NT2/D1 (cell line): ENCODE measurements at regions not wholly inside any gene's neighbourhood (a gene's known extent, or its start where the extent isn't known, plus 50 kb on each side); places are given as distances from the start of the nearest gene placed in this dataset.

Experiments
- SUZ12 ChIP-seq: IDR thresholded peaks from 2 replicates; pipeline ENCODE4 v1.6.1; 2011; ENCODE audit not compliant: insufficient read length, insufficient read depth; ENCODE audit errors: extremely low read depth
- YY1 ChIP-seq: IDR thresholded peaks from 2 replicates; pipeline ENCODE4 v1.6.1; 2011; ENCODE audit not compliant: insufficient read length, insufficient read depth
- ZNF274 ChIP-seq: IDR thresholded peaks from 2 replicates; pipeline ENCODE4 v1.6.1; 2011; ENCODE audit warnings: mild to moderate bottlenecking, low read depth, low read length

- TF ChIP-seq ZNF274 (no peak), YY1 (no peak), SUZ12 (no peak)
These were observed 818.8 kb downstream of the SLC4A3 start for GRCh38 chr2:220446106-220446712.
